Neural progenitor cell (in vitro differentiated cells): ENCODE measurements at regions not wholly inside any gene's neighbourhood (a gene's known extent, or its start where the extent isn't known, plus 50 kb on each side); places are given as distances from the start of the nearest gene placed in this dataset.

ENCODE experiments used
- DNase-seq: peaks from one replicate; pipeline ENCODE4 v3.0.0-alpha.2; 2016; ENCODE audit warnings: low spot score
- H2AFZ ChIP-seq: fragments of 200-600 bp; sonication (generic); replicated peaks from 2 replicates; pipeline ENCODE4 v1.6.1; 2016; ENCODE audit warnings: antibody characterized with exemption
- H3F3A ChIP-seq: fragments of 200-600 bp; sonication (generic); 2 replicates; pipeline ENCODE4 v1.6.1; 2016; ENCODE audit warnings: antibody characterized with exemption, low read depth
- H3K27ac ChIP-seq: fragments of 200-600 bp; sonication (generic); 2 replicates; pipeline ENCODE4 v1.5.1; 2016; ENCODE audit warnings: mild to moderate bottlenecking
- H3K27me3 ChIP-seq: fragments of 200-600 bp; sonication (generic); 2 replicates; pipeline ENCODE4 v1.6.1; 2016; ENCODE audit warnings: mild to moderate bottlenecking, moderate library complexity
- H3K36me3 ChIP-seq: fragments of 200-600 bp; sonication (generic); 2 replicates; pipeline ENCODE4 v1.5.1; 2016
- H3K4me1 ChIP-seq: fragments of 200-600 bp; sonication (generic); 2 replicates; pipeline ENCODE4 v1.6.1; 2016; ENCODE audit warnings: mixed run types
- H3K4me2 ChIP-seq: fragments of 200-600 bp; sonication (generic); 2 replicates; pipeline ENCODE4 v1.6.1; 2016
- H3K4me3 ChIP-seq: fragments of 200-600 bp; sonication (generic); 2 replicates; pipeline ENCODE4 v1.5.1; 2016
- H3K79me2 ChIP-seq: fragments of 200-600 bp; sonication (generic); 2 replicates; pipeline ENCODE4 v1.6.1; 2016; ENCODE audit warnings: low read depth
- H3K9ac ChIP-seq: fragments of 200-600 bp; sonication (generic); 2 replicates; pipeline ENCODE4 v1.6.1; 2016
- H3K9me3 ChIP-seq: fragments of 200-600 bp; sonication (generic); 2 replicates; pipeline ENCODE4 v1.5.1; 2016; ENCODE audit warnings: low read depth
- H4K20me1 ChIP-seq: fragments of 200-600 bp; sonication (generic); 2 replicates; pipeline ENCODE4 v1.6.1; 2016; ENCODE audit warnings: low read depth
- H3K27ac Mint-ChIP-seq: 3 replicates; pipeline ENCODE4 v1.8.0; 2021; ENCODE audit warnings: mixed read lengths
- H3K27me3 Mint-ChIP-seq: 2 replicates; pipeline ENCODE4 v1.8.0; 2022; ENCODE audit warnings: low read depth, mild to moderate bottlenecking, inconsistent platforms, moderate library complexity, mixed read lengths; ENCODE audit not compliant: insufficient read depth
- H3K36me3 Mint-ChIP-seq: 3 replicates; pipeline ENCODE4 v1.8.0; 2021; ENCODE audit warnings: mixed read lengths
- H3K4me1 Mint-ChIP-seq: 3 replicates; pipeline ENCODE4 v1.8.0; 2021; ENCODE audit warnings: mixed read lengths
- H3K4me3 Mint-ChIP-seq: 3 replicates; pipeline ENCODE4 v1.8.0; 2021; ENCODE audit warnings: mild to moderate bottlenecking, moderate library complexity, mixed read lengths
- H3K9me3 Mint-ChIP-seq: 3 replicates; pipeline ENCODE4 v1.8.0; 2020; ENCODE audit warnings: mixed read lengths
- CTCF ChIP-seq: fragments of 200-600 bp; sonication (generic); IDR thresholded peaks from 2 replicates; pipeline ENCODE4 v1.5.1; 2017; ENCODE audit warnings: antibody characterized with exemption, mild to moderate bottlenecking
- EZH2 ChIP-seq: fragments of 200-600 bp; sonication (generic); IDR thresholded peaks from 2 replicates; pipeline ENCODE4 v1.6.1; 2017; ENCODE audit warnings: antibody characterized with exemption, mild to moderate bottlenecking, moderate library complexity
- EZH2phosphoT487 ChIP-seq: fragments of 200-600 bp; sonication (generic); IDR thresholded peaks from 2 replicates; pipeline ENCODE4 v1.6.1; 2017; ENCODE audit warnings: antibody characterized with exemption

GRCh38 chrX:142502441-142502840 lies 297.4 kb upstream of the MAGEC2 start:
- H3K4me1 ChIP-seq: no peaks in the 10 kb centered on the region
- no peak for DNase-seq
- no peak overlapping the region for H3K4me3 ChIP-seq
- Mint-ChIP-seq H3K4me3 (no peak overlapping the region), H3K36me3 (no peaks in the 10 kb centered on the region), H3K27me3 (no peaks in the 10 kb centered on the region), H3K4me1 (no peaks in the 10 kb centered on the region), H3K27ac (no peak overlapping the region), H3K9me3 (no peaks in the 10 kb centered on the region)
- H3K9ac ChIP-seq: no peak overlapping the region
- H4K20me1 ChIP-seq: no peaks in the 10 kb centered on the region
- H2AFZ ChIP-seq: no peak overlapping the region
- no peaks in the 10 kb centered on the region for H3K79me2 ChIP-seq
- H3K36me3 ChIP-seq: no peaks in the 10 kb centered on the region
- H3K4me2 ChIP-seq: no peak overlapping the region
- no peaks in the 10 kb centered on the region for H3F3A ChIP-seq
- no peak overlapping the region for H3K27ac ChIP-seq
- no peaks in the 10 kb centered on the region for H3K9me3 ChIP-seq
- TF ChIP-seq EZH2 (no peak), EZH2phosphoT487 (no peak), CTCF (no peak)
- H3K27me3 ChIP-seq: no peaks in the 10 kb centered on the region

- Histone ChIP-seq H3K9me3 (no peaks in the 10 kb centered on the region), H3K36me3 (no peaks in the 10 kb centered on the region), H3F3A (no peaks in the 10 kb centered on the region), H3K79me2 (no peaks in the 10 kb centered on the region), H3K4me2 (no peak overlapping the region), H3K4me1 (no peaks in the 10 kb centered on the region), H3K9ac (no peak overlapping the region), H4K20me1 (no peaks in the 10 kb centered on the region), H2AFZ (no peak overlapping the region), H3K27me3 (no peaks in the 10 kb centered on the region), H3K27ac (no peak overlapping the region), H3K4me3 (no peak overlapping the region)
- Mint-ChIP-seq H3K36me3 (no peaks in the 10 kb centered on the region), H3K9me3 (no peaks in the 10 kb centered on the region), H3K27me3 (no peaks in the 10 kb centered on the region), H3K27ac (no peak overlapping the region), H3K4me1 (no peaks in the 10 kb centered on the region), H3K4me3 (no peak overlapping the region)
- no peak for TF ChIP-seq CTCF
- TF ChIP-seq EZH2: no peak
- no peak for TF ChIP-seq EZH2phosphoT487
- DNase-seq: no peak
Measured at GRCh38 chrX:142499992-142500391, 294.9 kb upstream of the MAGEC2 start.

- H3K79me2 ChIP-seq: no peaks in the 10 kb centered on the region
- Mint-ChIP-seq H3K27ac (no peak overlapping the region), H3K36me3 (no peaks in the 10 kb centered on the region), H3K4me3 (no peak overlapping the region), H3K27me3 (no peaks in the 10 kb centered on the region), H3K9me3 (no peaks in the 10 kb centered on the region), H3K4me1 (no peaks in the 10 kb centered on the region)
- no peak overlapping the region for H3K27ac ChIP-seq
- no peaks in the 10 kb centered on the region for H3K36me3 ChIP-seq
- H3F3A ChIP-seq: no peaks in the 10 kb centered on the region
- TF ChIP-seq EZH2phosphoT487: no peak
- no peak for TF ChIP-seq CTCF
- TF ChIP-seq EZH2: no peak
- DNase-seq: no peak
- H3K4me1 ChIP-seq: no peaks in the 10 kb centered on the region
- no peaks in the 10 kb centered on the region for H4K20me1 ChIP-seq
- peaks cover 4% of the 10 kb centered on the region for H3K9me3 ChIP-seq
- H3K27me3 ChIP-seq: no peaks in the 10 kb centered on the region
- H3K4me3 ChIP-seq: no peak overlapping the region
- H3K4me2 ChIP-seq: no peak overlapping the region
- no peak overlapping the region for H2AFZ ChIP-seq
- no peak overlapping the region for H3K9ac ChIP-seq
Measured at GRCh38 chrX:142483965-142484364, 278.9 kb upstream of the MAGEC2 start.

- Histone ChIP-seq H3F3A (no peaks in the 10 kb centered on the region), H4K20me1 (no peaks in the 10 kb centered on the region), H3K9me3 (peaks cover 6% of the 10 kb centered on the region), H3K9ac (no peak overlapping the region), H3K27me3 (no peaks in the 10 kb centered on the region), H3K4me3 (no peak overlapping the region), H3K27ac (no peak overlapping the region), H3K36me3 (no peaks in the 10 kb centered on the region), H3K79me2 (no peaks in the 10 kb centered on the region), H3K4me1 (no peaks in the 10 kb centered on the region), H2AFZ (no peak overlapping the region), H3K4me2 (no peak overlapping the region)
- Mint-ChIP-seq H3K36me3 (no peaks in the 10 kb centered on the region), H3K27me3 (no peaks in the 10 kb centered on the region), H3K9me3 (no peaks in the 10 kb centered on the region), H3K4me1 (no peaks in the 10 kb centered on the region), H3K27ac (no peak overlapping the region), H3K4me3 (no peak overlapping the region)
- TF ChIP-seq CTCF (no peak), EZH2 (no peak), EZH2phosphoT487 (no peak)
- DNase-seq: no peak
Measured at GRCh38 chrX:142446349-142446748, 241.3 kb upstream of the MAGEC2 start.
